GM12874 (cell line): ENCODE measurements at regions not wholly inside any gene's neighbourhood (a gene's known extent, or its start where the extent isn't known, plus 50 kb on each side); places are given as distances from the start of the nearest gene placed in this dataset.

ENCODE experiments used
- CTCF ChIP-seq: IDR thresholded peaks from 2 replicates; pipeline ENCODE4 v1.5.1; 2011; ENCODE audit warnings: low read depth, mild to moderate bottlenecking, control low read depth, low read length, moderate library complexity; ENCODE audit not compliant: insufficient read depth

- TF ChIP-seq CTCF: no peak
Observed at GRCh38 chr1:184163674-184164465, 112.3 kb downstream of the TSEN15 start.

GRCh38 chr1:184164536-184164935, 113.0 kb downstream of the TSEN15 start:
- no peak for TF ChIP-seq CTCF

GRCh38 chr1:184166485-184166884, 115.0 kb downstream of the TSEN15 start:
- no peak for TF ChIP-seq CTCF

GRCh38 chr1:184167352-184167751, 115.8 kb downstream of the TSEN15 start:
- TF ChIP-seq CTCF: no peak

- TF ChIP-seq CTCF: no peak
Observed at GRCh38 chr1:184170719-184171118, 119.2 kb downstream of the TSEN15 start.

- no peak for TF ChIP-seq CTCF
Observed at GRCh38 chr1:184176058-184176457, 124.5 kb downstream of the TSEN15 start.

GRCh38 chr1:184181044-184181443, 129.5 kb downstream of the TSEN15 start:
- TF ChIP-seq CTCF: no peak
